Vagina (tissue), 2 donors: ENCODE measurements at regions not wholly inside any gene's neighbourhood (a gene's known extent, or its start where the extent isn't known, plus 50 kb on each side); places are given as distances from the start of the nearest gene placed in this dataset.
A peak's percentile ranks its signal among the peaks of the same experiment; 100 is the strongest.

Experiments
- DNase-seq, 2 donors: peaks; one replicate each; pipeline ENCODE4 v3.0.0-alpha.2; 2017; ENCODE audit errors: extremely low spot score in 2 of 2
- H3K27ac ChIP-seq: fragments of 200-600 bp; sonication (generic); one replicate; pipeline ENCODE4 v1.5.1; 2019
- H3K27me3 ChIP-seq: fragments of 200-600 bp; sonication (generic); one replicate; pipeline ENCODE4 v1.5.1; 2019
- H3K36me3 ChIP-seq, 2 donors: fragments of 200-600 bp; sonication (generic); one replicate each; pipeline ENCODE4 v1.5.1; 2017 to 2019
- H3K4me1 ChIP-seq: fragments of 200-600 bp; sonication (generic); one replicate; pipeline ENCODE4 v1.5.1; 2019
- H3K4me3 ChIP-seq, 2 donors: fragments of 200-600 bp; sonication (generic); 1 replicate in 1 of 2; 2 replicates in 1 of 2; pipeline ENCODE4 v1.5.1; 2016 to 2019
- H3K9me3 ChIP-seq: fragments of 200-600 bp; sonication (generic); one replicate; pipeline ENCODE4 v1.5.1; 2019
- CTCF ChIP-seq, 3 experiments: fragments of 450-650 bp in 2 of 3; fragments of 200-600 bp in 1 of 3; sonication (generic) in 1 of 3; IDR thresholded peaks; one replicate each; pipeline ENCODE4 v1.5.1; 2017 to 2019; ENCODE audit warnings: antibody characterized with exemption in 3 of 3, mild to moderate bottlenecking in 2 of 3, moderate library complexity in 2 of 3
- POLR2A ChIP-seq, 2 donors: fragments of 450-650 bp; IDR thresholded peaks; one replicate each; pipeline ENCODE4 v1.6.1; 2017; ENCODE audit warnings: antibody characterized with exemption in 2 of 2, mild to moderate bottlenecking in 2 of 2, moderate library complexity in 2 of 2
- POLR2AphosphoS5 ChIP-seq, 2 donors: sonication (generic); formaldehyde crosslinking; IDR thresholded peaks; one replicate each; pipeline ENCODE4 v1.9.0; 2017; ENCODE audit warnings: antibody characterized with exemption in 2 of 2, mild to moderate bottlenecking in 2 of 2, low read depth in 1 of 2; ENCODE audit not compliant: insufficient read depth in 1 of 2
- intact Hi-C: fragments of 100-400 bp; cut with DNase I; formaldehyde crosslinking; loops from one replicate; pipeline ENCODE4 v1.15.1; 2023

- TF ChIP-seq POLR2AphosphoS5 (IDR thresholded peaks at IDR 0.05; ENCODE audit: insufficient read depth in 1 of 2, low read depth in 1 of 2) (no peak), CTCF (IDR thresholded peaks at IDR 0.05) (peak in 2 of 3 experiments; percentile 52 to 58)
- no peak overlapping the region for H3K27ac ChIP-seq
- no peaks in the 10 kb centered on the region for H3K27me3 ChIP-seq
- no peaks in the 10 kb centered on the region for H3K36me3 ChIP-seq
- H3K4me1 ChIP-seq, result no peaks in the 10 kb centered on the region
- no peak for DNase-seq
- intact Hi-C loops, result no loop called here
- H3K4me3 ChIP-seq, result no peak overlapping the region
- no peaks in the 10 kb centered on the region for H3K9me3 ChIP-seq
These were observed 88.4 kb upstream of the ZNF492 start for GRCh38 chr19:22545751-22546150.

DNA sequence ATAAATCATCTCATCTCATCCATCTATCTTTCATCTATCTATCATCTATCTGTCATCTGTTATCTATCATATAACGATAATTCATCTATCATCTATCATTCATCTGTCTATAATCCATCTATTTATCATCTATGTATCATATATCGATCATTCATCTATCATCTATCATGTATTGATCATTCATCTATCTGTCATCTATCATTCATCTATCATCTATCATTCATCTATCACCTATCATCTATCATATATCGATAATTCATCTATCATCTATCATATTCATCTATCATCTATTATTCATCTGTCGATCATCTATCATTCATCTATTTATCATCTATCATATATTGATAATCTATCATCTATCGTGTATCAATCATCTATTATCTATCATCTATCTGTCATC is 100.4 kb upstream of the ZNF492 start:
- H3K27me3 ChIP-seq, result no peaks in the 10 kb centered on the region
- DNase-seq, result no peak
- H3K4me1 ChIP-seq, result no peaks in the 10 kb centered on the region
- TF ChIP-seq POLR2AphosphoS5 (IDR thresholded peaks at IDR 0.05; ENCODE audit: insufficient read depth in 1 of 2, low read depth in 1 of 2), result no peak
- no peaks in the 10 kb centered on the region for H3K36me3 ChIP-seq
- intact Hi-C loops, result no loop called here
- H3K9me3 ChIP-seq, result no peaks in the 10 kb centered on the region
- H3K27ac ChIP-seq, result no peak overlapping the region
- no peak overlapping the region for H3K4me3 ChIP-seq

DNA sequence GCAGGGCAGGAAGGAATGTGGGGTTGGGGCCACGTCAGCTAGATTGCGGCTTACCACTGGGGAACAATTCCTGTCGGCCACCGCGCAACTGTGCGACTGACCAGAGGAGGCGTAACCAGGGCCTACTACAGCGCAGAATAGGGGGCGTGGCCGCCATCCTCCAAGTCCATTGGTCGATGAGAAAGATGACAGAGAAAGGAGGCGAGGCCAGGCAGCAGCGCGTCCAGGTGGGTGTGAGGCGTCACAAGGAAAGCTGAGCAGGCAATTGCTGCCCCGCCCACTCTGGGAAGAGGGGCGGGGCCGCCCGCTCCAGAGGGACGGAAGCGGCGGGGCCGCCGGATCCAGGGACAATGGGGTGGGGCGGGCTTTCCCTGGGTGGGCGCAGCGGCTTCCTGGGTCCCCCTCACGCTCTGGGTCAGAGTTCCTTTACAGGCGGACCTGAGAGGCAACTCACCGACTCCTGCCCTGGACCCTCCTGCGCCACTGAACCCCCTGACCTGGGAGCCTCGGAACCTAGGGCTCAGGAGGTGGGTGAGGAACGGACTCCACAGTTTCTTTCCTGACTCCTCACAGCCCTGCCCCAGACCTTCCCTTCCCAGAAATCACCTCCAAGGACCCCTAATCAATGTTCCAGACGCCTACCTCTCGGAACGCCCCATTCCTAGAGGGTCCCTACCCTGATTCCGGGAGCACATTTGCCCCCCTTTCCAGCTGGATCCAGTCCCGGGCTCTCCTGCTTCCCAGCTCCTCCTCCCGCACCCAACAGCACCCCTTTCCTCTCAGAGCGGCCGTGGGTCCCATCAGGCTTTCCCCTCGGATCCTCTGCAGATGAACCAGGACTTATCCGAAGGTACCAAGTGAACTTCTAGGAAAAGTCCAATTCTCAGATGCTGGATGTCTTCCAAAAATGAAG is 101.5 kb upstream of the ZNF492 start:
- Histone ChIP-seq H3K27ac (peak overlapping the region; percentile 70), H3K9me3 (no peaks in the 10 kb centered on the region), H3K27me3 (no peaks in the 10 kb centered on the region), H3K4me3 (peak overlapping the region; percentile 29 to 54), H3K36me3 (no peaks in the 10 kb centered on the region), H3K4me1 (no peaks in the 10 kb centered on the region)
- peak; percentile 29 to 85 for TF ChIP-seq POLR2AphosphoS5 (IDR thresholded peaks at IDR 0.05; ENCODE audit: insufficient read depth in 1 of 2, low read depth in 1 of 2)
- TF ChIP-seq POLR2A (IDR thresholded peaks at IDR 0.05), result no peak
- intact Hi-C loops, result no loop called here
- no peak for DNase-seq

GRCh38 chr19:22530042-22530441 is 104.1 kb upstream of the ZNF492 start:
- Histone ChIP-seq H3K9me3 (no peaks in the 10 kb centered on the region), H3K27me3 (no peaks in the 10 kb centered on the region), H3K4me3 (no peak overlapping the region), H3K36me3 (no peaks in the 10 kb centered on the region), H3K27ac (no peak overlapping the region), H3K4me1 (peaks cover 13% of the 10 kb centered on the region)
- intact Hi-C loops, result no loop called here
- no peak for TF ChIP-seq POLR2AphosphoS5 (IDR thresholded peaks at IDR 0.05; ENCODE audit: insufficient read depth in 1 of 2, low read depth in 1 of 2)
- TF ChIP-seq CTCF (IDR thresholded peaks at IDR 0.05), result no peak
- TF ChIP-seq POLR2A (IDR thresholded peaks at IDR 0.05), result no peak
- no peak for DNase-seq

DNA sequence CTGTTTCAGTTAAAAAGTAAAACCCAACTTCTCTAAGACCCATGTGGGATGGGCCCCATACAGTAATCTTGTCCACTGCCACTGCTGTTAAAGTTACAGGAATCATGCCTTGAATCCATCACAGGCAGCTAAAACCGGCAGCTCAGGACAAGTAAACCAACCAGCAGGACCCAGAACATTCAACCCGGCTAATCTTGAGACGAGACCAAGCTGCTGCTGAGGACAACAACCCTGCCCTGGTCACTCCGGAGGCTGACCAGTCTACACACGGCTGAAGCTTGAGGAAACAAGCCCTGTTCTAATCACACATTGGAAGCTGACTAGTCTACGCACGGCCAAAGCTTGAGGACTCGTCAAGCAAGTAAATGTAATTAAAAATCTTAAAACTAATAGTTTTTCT is 105.2 kb upstream of the ZNF492 start:
- TF ChIP-seq POLR2AphosphoS5 (IDR thresholded peaks at IDR 0.05; ENCODE audit: insufficient read depth in 1 of 2, low read depth in 1 of 2) (no peak), CTCF (IDR thresholded peaks at IDR 0.05) (no peak), POLR2A (IDR thresholded peaks at IDR 0.05) (no peak)
- no peak for DNase-seq
- Histone ChIP-seq H3K4me3 (no peak overlapping the region), H3K36me3 (no peaks in the 10 kb centered on the region), H3K9me3 (no peaks in the 10 kb centered on the region), H3K27me3 (no peaks in the 10 kb centered on the region), H3K27ac (no peak overlapping the region), H3K4me1 (peaks cover 13% of the 10 kb centered on the region)
- intact Hi-C loops, result no loop called here

GRCh38 chr19:22527554-22527953 is 105.4 kb upstream of the ZNF98 start:
- H3K27ac ChIP-seq, result no peak overlapping the region
- intact Hi-C loops, result no loop called here

More at GRCh38 chr19:22527554-22527953, 105.4 kb upstream of the ZNF98 start:
- no peaks in the 10 kb centered on the region for H3K27me3 ChIP-seq
- no peak for DNase-seq
- H3K4me3 ChIP-seq, result no peak overlapping the region
- H3K4me1 ChIP-seq, result peaks cover 13% of the 10 kb centered on the region
- H3K36me3 ChIP-seq, result no peaks in the 10 kb centered on the region
- no peak for TF ChIP-seq CTCF (IDR thresholded peaks at IDR 0.05)
- TF ChIP-seq POLR2AphosphoS5 (IDR thresholded peaks at IDR 0.05; ENCODE audit: insufficient read depth in 1 of 2, low read depth in 1 of 2), result no peak
- no peaks in the 10 kb centered on the region for H3K9me3 ChIP-seq
